NCI-H510A treated with DMSO at 0.1 percent for 48 hours (cell line): ENCODE measurements at regions not wholly inside any gene's neighbourhood (a gene's known extent, or its start where the extent isn't known, plus 50 kb on each side); places are given as distances from the start of the nearest gene placed in this dataset.
"Not testable (repeated sequence)": the region's sequence is repeated elsewhere in the genome, so short reads cannot be mapped to it uniquely, and the experiment has no call there.

Source experiments
- DNase-seq: peaks from one replicate; lab custom pipeline; 2025; lab: John Stamatoyannopoulos, UW

DNA sequence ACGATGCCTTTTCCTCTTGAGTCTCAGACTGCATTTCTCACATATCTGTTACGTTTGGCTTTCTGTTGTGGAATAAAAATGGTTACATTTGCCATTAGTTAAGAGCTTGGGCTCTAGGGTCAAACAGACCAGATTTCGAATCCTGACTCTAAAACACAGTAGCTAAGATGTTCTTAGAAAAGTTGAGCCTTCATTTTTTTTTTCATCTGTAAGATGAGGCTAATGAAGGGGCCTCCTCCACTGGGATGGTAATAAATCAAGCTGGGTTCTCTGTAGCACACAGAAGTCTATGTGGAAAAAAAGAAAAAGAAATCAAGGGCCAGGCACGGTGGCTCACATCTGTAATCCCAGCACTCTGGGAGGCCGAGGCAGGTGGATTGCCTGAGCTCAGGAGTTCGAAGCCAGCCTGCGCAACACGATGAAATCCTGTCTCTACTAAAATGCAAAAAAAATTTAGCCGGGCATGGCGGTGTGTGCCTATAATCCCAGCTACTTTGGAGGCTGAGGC is 49.9 kb upstream of the CAPRIN1 start:
- DNase-seq = no peak

DNA sequence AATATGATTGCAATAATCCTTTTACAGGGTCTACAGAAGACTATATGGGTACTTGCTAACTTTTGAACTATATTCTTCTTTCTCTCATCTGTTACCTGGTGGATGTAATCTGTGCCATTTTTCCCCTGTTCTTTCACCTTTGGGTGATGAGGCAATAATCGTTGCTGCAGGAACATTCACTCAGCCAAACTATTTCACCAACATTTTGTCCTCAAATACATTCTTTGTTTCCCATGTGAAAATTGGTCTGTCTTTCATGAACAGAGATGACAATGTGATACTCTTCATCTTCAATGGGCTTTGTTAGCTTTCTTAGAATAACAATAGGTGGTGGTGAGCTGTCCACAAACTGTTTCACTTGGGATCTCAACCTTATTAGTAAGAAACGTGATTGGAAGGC is 52.1 kb upstream of the CAPRIN1 start:
- no peak for DNase-seq

- DNase-seq = no peak
These were observed 53.8 kb upstream of the CAPRIN1 start for GRCh38 chr11:33997584-33998251.

DNA sequence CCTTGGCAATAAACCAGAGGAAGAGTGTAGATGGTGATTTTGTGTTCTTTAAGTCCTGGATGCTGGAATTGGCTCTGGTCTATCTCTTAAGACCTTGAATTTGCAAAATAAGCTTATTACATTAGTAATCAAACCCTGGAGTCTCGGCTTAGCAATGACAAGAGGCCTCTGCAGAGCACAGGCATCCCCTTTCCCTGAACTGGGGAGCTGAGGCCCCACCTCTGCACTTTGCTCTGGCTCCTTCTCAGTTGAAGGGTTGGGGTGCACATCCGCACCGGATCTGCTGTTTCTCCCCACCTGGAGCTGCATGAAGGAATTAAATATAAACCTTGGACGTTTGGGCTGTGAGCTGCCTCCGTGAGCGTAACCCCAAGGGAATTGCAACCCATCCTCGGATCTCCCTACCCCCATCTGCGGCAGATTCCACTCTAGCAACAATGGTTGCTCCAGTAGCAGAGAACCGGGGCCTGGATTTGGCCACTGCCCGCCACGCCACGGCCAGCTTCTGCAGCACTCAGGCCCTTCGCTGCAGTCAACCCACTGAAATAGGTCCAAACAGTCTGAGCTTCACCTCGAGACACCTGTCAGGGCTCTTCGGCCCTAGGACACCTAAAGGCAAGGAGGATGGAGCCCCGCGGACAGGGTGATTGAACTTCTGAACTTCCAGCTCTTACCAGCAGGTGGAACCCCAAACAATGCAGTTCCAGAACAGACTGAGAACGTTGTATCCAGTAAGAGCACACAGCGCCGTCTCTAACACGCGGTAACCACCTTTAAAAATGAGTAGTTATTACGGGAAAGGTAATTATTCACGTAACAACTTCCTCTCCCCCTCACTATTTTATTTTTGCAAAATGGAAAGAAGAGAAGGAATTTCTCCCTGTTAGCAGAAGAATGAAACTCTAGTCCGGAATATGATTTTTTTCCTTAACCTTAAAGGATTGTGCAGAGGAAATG is 54.8 kb upstream of the CAPRIN1 start:
- peak; percentile 39 for DNase-seq

GRCh38 chr11:33994937-33995336 is 56.6 kb upstream of the CAPRIN1 start:
- DNase-seq = no peak

DNA sequence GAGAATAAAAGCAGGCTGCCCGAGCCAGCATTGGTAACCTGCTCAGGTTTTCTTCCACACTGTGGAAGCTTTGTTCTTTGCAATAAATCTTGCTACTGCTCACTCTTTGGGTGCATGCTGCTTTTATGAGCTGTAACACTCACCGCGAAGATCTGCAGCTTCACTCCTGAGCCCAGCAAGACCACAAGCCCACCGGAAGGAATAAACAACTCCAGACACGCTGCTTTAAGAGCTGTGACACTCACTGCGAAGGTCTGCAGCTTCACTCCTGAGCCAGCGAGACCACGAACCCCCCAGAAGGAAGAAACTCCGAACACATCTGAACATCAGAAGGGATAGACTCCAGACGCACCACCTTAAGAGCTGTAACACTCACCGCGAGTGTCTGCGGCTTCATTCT is 60.4 kb upstream of the CAPRIN1 start:
- not testable (repeated sequence) for DNase-seq

DNA sequence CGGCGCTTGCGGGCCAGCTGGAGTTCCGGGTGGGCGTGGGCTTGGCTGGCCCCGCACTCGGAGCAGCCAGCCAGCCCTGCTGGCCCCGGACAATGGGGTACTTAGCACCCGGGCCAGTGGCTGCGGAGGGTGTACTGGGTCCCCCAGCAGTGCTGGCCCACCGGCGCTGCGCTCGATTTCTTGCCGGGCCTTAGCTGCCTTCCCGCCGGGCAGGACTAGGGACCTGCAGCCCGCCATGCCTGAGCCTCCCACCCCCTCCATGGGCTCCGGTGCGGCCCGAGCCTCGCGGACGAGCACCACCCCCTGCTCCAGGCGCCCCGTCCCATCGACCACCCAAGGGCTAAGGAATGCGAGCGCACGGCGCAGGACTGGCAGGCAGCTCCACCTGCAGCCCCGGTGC is 61.4 kb upstream of the CAPRIN1 start:
- not testable (repeated sequence) for DNase-seq

GRCh38 chr11:33989461-33989860 is 62.1 kb upstream of the CAPRIN1 start:
- no peak for DNase-seq

DNA sequence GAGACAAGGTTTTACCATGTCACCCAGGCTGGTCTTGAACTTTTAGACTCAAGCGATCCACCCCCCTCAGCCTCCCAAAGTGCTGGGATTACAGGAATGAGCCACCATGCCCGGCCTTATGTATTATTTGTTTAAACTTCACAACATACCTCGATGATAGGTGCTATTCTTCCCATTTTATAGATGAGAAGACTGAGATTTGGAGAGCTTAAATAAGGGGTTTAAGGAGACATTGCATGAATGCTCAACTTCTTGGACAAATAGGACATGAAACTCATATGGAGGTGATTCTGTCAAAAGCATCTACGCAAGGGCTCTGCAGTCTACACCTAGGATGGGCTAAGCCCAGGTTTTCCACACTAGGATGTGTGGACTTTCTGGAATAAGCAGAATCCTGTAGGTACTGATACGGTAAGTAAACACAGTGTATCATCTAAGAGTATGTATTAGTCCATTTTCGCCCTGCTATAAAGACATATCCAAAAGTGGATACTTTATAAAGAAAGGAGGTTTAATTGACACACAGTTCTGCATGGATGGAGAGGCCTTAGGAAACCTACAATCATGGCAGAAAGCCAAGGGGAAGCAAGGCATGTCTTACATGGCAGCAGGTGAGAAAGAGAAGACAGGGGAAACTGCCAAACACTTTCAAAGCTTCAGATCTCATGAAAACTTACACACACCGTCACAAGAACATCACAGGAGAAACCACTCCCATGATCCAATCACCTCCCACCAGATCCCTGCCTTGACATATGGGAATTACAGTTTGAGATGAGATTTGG is 62.8 kb upstream of the CAPRIN1 start:
- DNase-seq = no peak

- peak; percentile 4 for DNase-seq
These were observed 63.5 kb upstream of the CAPRIN1 start for GRCh38 chr11:33987975-33988580.

- no peak for DNase-seq
These were observed 64.0 kb upstream of the CAPRIN1 start for GRCh38 chr11:33987545-33987944.

DNA sequence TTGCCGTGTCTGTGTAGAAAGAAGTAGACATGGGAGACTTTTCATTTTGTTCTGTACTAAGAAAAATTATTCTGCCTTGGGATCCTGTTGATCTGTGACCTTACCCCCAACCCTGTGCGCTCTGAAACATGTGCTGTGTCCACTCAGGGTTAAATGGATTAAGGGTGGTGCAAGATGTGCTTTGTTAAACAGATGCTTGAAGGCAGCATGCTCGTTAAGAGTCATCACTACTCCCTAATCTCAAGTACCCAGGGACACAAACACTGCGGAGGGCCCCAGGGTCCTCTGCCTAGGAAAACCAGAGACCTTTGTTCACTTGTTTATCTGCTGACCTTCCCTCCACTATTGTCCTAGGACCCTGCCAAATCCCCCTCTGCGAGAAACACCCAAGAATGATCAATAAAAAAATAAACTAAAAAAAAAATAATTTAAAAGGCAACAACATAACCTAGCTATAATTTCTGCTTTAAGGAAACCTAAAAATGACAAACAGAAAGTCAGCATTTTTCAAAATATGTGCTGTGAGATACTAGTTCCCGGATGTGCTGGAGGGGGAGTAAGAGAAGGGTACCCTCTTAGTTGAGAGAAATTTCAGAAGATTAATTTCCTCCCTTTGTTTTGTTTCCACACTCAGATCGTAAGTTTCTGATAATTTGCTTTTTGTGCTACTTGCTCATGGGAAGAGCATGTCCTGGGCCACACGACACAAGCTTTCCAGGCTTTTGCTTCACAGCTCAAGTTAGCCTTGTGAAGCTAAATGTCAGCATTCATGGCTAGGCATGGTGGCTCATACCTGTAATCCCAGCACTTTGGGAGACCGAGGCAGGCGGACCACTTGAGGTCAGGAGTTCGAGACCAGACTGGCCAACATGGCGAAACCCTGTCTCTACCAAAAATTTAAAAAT is 64.7 kb upstream of the CAPRIN1 start:
- DNase-seq = not testable (repeated sequence)

DNA sequence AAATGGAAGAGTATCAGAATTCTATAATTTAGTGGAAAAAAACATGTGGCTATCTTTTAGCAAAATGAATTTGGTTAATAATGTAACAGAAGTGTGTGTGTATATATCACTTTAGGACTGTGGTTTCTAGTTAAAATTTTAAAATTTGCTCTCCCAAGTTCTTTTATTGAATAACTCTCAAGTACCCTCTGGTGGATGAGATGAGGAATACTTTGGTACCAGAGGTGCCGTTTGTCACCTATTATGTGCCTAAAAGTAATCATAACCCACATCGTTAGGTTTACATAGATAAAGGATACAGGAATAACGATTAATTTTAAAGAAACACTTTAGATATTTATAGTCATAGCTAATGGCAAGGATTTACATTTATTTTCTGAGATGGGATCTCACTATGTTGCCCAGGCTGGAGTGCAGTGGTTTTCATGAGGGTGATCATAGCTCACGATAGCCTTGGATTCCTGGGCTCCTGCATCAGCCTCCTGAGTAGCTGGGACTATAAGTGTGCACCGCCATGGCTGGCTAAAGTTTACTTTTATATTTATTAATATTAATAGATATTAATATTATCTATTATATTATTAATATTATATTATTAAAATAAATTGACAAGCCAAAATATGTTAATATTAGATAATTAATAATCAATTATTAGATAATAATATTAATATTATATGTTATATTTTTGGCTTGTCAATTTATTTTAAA is 66.7 kb upstream of the CAPRIN1 start:
- DNase-seq = no peak

DNA sequence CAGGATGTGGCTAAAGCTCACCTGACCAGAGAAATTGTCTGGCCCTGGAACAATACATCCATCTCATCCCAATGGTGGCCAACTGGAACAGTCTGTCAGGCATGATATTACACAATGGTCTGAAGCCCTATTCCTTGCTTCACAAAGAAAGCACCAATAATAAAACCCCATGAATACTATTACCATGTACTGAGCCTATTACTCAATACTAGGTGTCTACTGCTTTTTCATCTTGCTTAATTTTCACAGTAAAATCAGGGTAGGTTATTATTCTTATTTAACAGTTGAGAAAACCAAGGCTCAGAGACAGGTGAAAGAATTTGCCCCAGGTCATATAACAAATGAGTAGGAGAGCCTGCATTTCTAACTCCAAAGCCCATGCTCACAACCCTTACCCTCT is 68.9 kb upstream of the CAPRIN1 start:
- no peak for DNase-seq

GRCh38 chr11:33980897-33981296 is 70.6 kb upstream of the CAPRIN1 start:
- DNase-seq = no peak

GRCh38 chr11:33978376-33978775 is 73.2 kb upstream of the CAPRIN1 start:
- no peak for DNase-seq

GRCh38 chr11:33977676-33978075 is 73.9 kb upstream of the CAPRIN1 start:
- DNase-seq = no peak

GRCh38 chr11:33976495-33977199 is 74.9 kb upstream of the CAPRIN1 start:
- no peak for DNase-seq

DNA sequence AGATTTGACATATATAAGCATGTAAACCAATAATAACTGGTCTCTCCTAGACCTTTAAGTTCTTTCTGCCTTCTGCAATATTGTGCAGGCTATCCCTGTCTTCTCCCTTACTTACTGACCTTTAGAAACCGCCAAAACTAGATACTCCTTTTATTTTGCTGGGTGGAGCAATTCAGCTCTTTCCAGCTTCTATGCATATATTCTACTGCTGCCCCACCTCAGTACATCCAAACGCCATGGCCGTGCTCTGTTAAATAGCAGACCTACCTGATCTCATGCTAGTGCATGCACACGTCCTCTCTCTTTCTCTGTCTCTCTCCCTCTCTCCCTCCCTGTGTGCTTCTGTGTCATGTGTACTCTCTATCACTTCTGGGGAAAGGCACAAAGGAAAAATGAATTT is 76.7 kb upstream of the CAPRIN1 start:
- no peak for DNase-seq
